DMS79 treated with DMSO at 0.1 percent for 48 hours (cell line): ENCODE measurements at regions not wholly inside any gene's neighbourhood (a gene's known extent, or its start where the extent isn't known, plus 50 kb on each side); places are given as distances from the start of the nearest gene placed in this dataset.

Experiments
- DNase-seq: peaks from one replicate; lab custom pipeline; 2025; lab: John Stamatoyannopoulos, UW

DNA sequence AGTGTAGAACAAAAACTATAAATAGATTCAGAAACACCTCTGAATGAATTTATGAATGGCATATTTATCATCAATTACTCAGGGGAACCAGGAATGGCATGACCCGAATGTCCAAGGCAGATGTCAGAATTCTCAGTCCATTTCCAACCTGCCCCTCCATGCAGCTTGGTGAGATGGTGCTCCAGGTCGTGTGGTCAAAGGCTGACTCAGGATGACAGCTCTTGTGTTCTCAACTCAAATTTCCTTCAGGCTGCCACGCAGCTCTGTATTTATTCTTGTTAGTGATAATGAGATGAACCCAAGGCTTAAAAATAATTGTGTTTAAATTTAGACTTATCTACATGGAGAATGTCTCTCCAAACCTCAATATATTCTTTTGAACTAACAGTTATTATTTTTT, 146.9 kb downstream of the METTL4 start:
- DNase-seq, result no peak

DNA sequence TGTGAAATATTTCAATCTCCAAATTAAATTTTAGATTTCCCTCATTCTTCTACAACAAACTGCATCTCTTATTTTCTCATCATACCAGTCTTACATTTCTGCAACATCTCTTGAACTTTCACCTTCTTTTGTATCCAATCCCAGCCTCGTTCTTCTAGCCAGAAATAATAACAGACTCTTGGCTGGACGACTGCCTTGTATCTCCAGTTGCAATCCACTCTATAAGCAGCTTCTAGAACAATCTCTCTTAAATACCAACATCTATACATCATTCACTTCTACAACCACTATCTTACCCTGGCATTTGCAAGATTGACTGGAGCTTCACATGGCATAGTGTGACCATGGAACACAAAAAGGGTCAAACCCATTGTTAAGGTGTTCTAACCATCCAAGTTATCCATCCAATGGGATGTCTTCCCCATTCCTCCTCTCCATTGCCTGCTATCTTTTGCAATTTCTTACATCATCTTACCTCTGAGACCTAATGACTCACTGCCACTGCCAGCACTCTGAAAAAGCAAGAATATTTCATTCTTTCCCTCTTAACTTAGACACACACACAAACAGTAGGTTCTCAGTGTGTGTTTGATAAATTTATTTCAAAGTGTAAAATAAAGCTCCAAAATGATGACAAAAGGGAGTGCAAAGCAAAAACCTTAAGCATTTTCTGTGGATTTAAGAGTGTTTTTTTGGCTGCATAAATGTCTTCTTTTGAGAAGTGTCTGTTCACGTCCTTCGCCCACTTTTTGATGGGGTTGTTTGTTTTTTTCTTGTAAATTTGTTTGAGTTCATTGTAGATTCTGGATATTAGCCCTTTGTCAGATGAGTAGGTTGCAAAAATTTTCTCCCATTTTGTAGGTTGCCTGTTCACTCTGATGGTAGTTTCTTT, 145.6 kb downstream of the METTL4 start:
- DNase-seq, result no peak

DNA sequence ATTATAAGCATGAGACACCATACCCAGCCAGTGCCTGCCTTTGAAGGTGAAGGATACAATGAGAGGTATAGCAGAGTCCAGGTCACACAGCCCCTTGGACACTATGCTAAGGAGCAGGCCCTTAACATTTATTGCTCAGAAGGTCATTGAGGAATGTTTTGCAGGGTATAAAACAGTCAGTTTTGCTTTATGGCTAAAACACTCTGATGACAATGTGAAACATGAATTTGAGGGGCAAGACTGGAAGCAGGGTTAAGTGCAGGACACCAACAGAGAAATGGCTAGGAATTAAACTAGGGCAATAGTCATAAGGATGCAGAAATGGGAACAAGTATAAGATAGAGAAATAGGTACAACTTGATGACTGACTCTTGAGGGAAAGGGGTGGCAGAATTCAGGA, 141.1 kb downstream of the METTL4 start:
- DNase-seq, result no peak

DNA sequence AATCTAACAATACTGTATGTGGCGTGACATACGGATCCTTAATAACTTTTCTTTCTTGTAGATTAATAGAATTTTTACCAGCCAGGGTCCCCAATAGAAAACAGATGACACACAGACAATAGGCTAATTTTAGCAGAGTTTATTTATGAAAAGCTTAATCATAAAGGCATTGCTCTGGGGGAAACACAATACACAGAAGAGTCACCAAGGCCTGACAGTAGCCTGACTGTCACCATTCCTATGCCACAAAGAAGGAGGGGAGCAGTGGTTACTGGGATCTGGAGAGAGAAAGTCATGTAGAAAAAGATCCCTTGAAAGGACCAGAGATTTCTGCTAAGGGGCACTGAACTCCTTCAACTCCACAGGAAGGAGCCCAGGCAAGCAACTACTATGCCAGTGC, 139.5 kb downstream of the METTL4 start:
- no peak for DNase-seq

DNA sequence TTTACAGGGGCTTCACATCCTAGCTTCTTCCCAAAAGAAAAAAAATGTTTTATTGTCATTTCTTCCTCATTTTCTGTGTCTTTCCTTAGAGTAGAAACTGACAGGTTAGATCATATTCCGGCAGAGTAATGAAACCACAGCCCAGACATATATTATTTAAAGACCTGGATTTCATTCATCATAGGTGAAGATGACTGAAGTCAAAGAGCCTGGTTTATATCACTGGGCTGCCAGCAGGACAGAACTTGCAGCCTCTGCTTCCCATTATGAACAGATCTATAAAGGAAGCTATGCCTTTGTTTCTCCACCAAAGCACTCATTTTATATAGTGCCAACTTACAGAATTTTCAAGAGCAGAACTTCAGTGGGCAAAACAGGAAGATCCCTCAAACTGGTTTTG, 137.9 kb downstream of the METTL4 start:
- DNase-seq, result no peak

DNA sequence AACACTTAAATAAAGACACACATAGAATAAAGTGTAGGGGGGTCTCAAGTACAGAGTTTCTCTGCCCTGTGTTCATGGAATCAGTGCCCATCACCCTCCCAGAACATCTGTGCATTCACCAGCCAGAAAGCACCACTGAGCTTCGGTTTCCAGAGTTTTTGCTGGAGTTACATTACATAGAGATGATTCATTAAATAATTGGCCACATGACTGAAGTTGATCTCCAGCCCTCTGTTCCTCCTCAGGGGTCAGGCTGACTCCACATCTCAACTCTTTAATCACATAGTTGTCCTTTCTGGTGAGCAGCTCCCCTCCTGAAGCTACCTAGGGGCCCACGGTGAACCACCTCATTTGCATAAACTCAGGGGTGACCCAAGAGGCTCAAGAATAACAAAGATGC, 129.8 kb downstream of the METTL4 start:
- no peak for DNase-seq

DNA sequence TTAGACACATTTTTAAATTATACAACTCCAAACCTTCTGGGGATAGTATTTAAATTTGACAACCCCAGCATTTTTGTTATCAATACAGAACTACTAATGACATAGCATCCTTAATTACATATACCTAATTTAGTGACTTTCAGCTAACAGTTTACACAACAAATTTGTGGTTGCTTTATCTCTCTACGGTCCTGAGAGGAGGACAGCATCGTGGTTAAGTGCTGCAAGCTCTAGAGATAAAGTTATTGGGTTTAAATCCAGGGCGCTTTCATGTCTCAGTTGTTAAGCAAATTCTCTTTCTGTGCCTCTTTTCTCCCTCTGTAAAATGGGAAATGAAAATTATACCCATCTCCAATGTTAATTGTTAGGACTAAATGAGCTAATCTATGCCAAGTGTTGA, 129.3 kb downstream of the METTL4 start:
- DNase-seq, result no peak

DNA sequence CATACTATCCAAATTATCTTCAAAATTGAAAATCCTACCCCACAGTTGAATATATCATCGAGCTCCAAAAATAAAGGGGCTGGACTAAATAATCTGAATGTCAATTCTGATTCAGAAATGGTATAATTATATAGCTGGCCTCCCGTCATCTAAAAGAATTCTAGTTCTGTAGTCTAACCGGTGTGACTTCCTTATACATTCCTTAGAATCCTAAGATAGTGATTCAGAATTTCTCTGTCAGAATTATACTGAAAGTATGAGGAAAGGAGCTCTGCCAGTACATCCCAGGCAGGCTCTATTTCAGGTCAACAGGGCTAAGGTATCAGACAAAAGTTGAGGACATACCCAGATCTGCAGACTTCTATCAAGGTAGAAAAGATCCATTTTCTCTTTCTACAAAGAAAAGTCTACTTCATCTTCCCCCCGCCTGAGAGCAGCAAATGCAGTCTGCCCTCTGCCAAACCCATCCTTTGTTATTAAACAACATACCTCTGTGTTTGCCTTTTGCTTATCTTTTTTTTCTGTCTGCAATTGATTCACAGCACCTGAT, 128.5 kb downstream of the METTL4 start:
- DNase-seq, result no peak

DNA sequence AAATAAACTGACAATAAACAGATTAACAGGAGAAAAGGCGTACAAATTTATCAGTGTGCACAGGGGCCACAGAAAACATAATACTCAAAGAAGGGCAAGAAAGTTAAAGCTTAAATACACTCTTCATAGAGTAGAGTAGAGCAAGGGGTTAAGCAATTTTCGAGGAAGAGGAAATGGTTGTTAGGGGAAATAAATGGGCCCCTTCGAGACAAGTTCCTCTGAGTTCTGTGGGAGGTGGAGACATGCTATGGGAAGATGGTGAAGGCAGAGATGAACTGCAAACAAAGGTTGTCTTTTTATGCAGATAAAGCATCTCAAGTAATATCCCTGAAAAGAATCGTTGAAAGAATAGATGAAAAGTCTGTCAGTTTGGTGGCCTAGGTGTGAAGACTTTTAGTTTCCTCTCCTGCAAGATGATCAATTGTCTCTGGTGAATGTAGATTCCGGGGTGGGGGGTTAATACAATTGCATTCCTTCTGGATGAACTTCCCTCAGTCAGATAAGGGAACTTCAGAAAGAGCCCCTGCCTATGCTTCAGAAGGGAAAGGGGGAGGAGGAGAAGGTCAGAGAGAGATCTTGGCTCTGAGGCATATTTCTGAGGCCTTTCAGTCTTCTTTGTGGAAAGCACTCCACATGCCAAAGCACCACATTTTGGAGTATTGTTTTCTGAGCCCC, 127.0 kb downstream of the METTL4 start:
- DNase-seq, result no peak

DNA sequence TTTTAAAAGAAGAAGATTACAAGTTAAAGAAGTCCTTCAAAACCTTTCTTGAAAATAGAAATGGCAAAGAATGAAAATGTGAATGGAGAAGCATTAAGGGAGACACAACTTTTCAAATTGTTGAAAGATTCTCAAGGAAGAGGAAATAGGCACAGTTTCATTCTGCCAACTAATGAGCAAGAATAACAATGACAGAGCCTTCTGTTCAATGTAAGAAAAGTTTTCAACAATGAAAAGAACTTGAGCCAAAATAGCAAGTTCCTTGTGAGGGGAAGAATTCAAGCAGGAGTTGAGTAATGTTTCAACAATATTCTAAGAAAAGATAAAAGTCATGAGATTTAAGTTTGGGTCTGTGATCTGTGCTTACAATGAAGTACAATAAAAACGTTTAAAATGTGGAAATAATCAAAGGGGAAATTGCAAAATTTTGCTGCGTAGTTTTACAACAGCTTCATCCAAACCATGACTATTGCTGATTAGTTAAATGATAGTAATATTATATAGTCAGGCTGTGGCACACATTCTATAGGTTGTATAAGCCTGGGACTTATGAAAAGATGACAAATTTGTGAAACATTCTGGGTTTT, 122.6 kb downstream of the METTL4 start:
- DNase-seq, result no peak

DNA sequence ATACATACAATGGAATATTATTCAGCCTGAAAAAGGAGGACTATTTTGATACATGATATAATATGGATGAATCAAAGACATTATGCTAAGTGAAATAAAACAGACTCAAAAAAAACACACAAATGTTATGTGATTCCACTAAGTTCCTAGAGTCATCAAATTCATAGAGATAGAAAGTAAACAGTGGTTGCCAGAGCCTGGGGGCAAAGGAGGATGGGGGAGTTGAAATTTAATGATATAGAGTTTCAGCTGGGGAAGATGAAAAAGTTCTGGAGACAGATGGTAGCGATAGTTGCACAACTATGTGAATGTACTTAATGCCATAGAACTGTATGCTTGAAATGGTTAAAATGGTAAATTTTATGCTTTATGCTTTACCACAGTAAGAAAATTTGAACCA, 119.7 kb downstream of the METTL4 start:
- no peak for DNase-seq

DNA sequence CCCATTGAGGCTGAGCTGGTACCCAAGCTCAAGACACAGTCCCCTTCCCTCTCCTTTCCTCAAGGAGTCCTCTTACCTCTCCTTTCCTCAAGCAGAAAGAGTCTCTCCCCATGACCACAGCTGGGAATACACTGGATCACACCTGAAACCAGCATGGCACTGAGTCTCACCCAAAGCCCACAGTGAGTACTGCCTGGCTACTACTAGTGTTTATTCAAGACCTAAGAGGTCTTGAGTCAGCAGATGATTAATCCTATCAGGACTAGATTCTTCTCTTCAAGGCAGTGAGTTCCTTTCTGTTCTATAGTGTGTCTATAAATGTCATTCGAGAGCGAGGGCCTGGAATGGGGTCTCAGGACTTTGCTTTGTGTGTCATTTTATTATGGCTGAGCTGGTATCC, 111.4 kb downstream of the METTL4 start:
- DNase-seq, result no peak

DNA sequence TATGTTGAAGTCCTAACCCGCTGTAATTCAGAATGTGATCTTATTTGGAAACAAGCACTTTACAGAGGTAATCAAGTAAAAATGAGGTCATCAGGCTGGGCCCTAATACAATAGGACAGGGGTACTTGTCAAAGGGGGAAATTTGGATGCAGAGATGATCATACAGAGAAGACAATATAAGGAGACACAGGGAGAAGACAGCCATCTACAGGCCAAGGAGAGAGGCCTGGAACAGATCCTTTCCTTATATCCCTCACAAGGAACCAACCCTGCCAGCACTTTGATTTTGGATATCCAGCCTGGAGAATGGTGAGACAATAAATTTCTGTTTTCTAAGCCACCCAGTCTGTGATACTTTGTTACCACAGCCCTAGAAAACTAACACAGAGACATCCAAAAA, 104.3 kb downstream of the METTL4 start:
- no peak for DNase-seq

DNA sequence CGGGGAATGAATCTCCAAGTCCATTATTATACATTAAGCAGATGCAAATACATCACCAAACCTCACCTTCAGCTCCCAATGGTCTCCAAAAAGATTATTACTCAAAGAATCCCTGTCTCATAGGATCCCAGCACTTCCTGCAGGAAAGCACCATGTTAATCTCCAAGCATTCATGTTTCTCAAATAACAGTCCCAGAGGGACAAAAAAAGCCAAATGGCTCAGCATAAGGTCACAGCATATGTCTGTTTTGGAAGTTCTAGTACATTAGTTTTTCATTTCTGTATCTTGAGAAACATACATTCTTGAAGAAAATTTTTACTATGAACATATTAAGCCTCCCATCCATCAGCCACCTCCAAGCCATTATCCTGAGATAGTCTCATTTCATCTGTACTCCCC, 103.3 kb downstream of the METTL4 start:
- DNase-seq, result no peak

DNA sequence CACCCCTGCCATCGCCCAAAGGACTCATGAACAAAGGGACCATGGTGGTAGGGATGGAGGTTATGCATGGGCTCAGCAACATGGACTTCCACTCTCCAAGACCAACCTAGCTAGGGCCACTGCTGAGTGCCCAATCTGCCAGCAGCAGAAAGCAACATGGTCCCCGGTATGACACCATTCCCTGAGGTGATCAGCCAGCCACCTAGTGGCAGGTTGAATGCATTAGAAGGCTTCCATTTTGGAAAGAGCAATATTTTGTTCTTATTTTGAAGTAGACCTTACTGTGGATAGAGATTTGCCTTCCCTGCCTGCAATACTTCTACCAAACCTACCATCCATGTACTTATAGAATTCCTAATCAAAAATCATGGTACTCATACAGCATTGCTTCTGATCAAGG, 99.8 kb downstream of the METTL4 start:
- no peak for DNase-seq

DNA sequence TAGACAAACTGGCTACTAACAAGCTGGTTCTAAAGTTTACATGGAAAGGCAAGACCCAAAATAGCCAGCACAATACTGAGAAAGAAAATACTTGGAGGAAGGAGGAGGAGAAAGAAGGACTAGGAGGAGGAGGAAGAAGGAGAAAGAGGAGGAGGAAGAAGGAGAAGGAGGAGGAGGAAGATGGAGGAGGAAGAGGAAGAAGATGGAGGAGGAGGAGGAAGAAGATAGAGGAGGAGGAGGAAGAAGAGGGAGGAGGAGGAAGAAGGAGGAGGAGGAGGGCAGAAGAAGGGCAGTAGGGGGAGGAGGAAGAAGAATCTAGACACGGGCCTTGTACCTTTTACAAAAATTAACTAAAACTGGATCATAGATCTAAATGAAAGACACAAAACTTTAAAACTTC, 92.6 kb downstream of the METTL4 start:
- DNase-seq, result no peak

DNA sequence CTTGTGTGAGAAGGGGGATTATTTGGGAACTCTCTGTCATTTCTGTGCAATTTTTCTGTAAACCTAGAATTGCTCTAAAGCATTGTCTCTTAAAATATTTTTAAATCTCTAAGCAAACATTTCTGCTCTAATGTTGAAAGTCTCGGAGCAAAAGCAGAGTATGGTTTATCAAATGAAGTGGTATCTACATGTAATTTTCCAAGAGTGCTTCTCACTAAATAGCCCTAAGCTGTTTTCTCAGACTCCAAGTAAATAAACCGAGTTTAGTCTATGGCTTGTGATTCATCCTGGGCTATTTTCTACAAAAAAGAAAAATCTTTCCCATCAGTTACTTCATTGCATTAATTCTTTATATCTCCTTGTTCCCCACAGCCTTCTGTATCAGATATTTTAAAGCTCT, 90.8 kb downstream of the METTL4 start:
- no peak for DNase-seq

DNA sequence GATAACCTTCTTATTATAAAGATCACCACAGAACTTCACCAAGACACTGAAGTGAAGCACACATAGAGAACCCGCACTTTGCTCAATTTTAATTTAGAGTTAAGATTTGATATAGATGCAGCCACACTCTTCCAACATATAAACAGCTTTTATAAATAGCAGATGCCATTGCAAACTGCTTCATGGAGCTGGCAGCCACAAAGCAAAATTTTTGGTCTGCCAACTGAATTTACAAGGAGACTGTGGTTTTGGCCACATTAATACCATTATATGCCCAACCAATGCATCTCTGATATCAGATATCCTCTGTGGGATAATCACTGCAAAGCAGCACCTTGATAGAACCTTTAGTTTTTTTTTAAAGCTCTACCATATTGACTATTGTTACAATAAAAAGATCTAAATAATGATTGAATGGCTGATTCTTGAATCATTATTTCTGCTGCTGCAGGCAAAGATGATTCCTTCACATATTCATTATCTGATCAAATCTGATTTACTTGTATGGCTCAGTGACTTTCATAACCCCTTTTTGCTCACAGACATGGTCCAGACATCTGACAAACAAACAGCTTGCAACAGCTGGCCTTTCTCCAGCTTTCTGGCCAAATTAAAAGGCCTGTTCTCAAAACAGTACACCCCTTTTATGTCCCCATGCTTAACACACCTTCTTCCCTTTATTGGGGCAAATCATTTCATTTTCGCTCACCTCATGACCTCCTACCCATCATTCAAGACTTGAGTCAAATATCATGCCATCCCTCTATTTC, 88.4 kb downstream of the METTL4 start:
- DNase-seq, result no peak

DNA sequence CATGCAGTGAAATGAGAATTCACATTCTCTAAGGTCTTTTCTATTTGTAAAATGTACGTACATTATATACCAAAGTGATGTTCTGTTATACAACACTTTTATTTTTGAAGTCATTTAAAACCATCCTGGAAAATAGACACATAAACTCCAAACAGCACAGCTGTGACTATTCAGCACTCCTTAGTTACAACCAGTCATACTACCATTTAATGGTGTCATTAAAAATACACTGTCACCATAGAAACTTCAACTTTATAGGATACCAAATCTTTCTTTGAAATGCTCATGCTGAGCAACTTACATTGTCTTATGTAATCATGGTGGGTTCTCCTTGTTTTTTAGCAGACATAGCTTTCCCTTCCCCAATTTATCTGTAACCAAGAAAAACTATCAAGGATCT, 85.3 kb downstream of the METTL4 start:
- no peak for DNase-seq

DNA sequence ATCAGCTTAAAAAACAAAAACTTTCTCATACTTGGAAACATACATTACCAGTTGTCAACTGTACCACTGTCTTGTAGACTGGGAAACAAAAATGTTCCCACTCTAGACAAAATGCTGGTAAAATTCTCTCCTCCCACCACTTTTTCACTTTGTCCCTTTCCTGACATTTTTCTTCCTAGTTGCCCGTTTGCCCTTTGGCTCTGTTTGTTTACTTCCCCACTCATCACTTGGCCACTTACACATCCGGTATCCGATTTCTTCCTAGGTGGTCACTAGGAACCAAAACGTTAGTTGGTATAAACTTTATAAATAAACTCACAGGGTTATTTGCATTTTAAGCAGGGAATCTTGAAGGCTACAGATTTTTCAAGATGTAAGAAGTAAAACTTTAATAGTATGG, 84.9 kb downstream of the METTL4 start:
- no peak for DNase-seq
